A549 (cell line): ENCODE measurements at regions not wholly inside any gene's neighbourhood (a gene's known extent, or its start where the extent isn't known, plus 50 kb on each side); places are given as distances from the start of the nearest gene placed in this dataset.

Experiments
- ATAC-seq, 2 experiments: fragments of 200-7000 bp in 1 of 2; fragments of >200 bp in 1 of 2; cut with Nextera tagmentation in 1 of 2; cut with Tn5 transposase in 1 of 2; 3 replicates each; pipeline versions ENCODE4 v1.8.0 to v1.9.1; 2018 to 2020; ENCODE audit warnings: mild to moderate bottlenecking in 1 of 2, moderate library complexity in 1 of 2
- CTCF ChIA-PET: fragments of 300-600 bp; sonication (Branson Sonifier 250); formaldehyde crosslinking; extraction: SDS; loops from one replicate; lab custom pipeline; 2021; ENCODE audit warnings: antibody characterized with exemption, inconsistent platforms; lab: Yijun Ruan, JAX
- POLR2A ChIA-PET: fragments of 350-600 bp; formaldehyde crosslinking; extraction: SDS; loops from one replicate; lab custom pipeline; 2021; ENCODE audit warnings: antibody characterized with exemption, inconsistent platforms; lab: Yijun Ruan, JAX
- DNase-seq, 2 experiments: peaks; one replicate each; pipeline versions ENCODE4 v3.0.0 to v3.0.0-alpha.2; 2011 to 2016; ENCODE audit warnings: low read depth in 1 of 2, low spot score in 1 of 2
- FAIRE-seq: peaks from 2 replicates; lab custom pipeline; 2011; peaks lifted over from hg19 to GRCh38; lab: Jason Lieb, UNC
- H3K27ac ChIP-seq, 2 experiments: fragments of >200 bp; sonication (Bioruptor Twin); formaldehyde crosslinking; 3 replicates each; pipeline ENCODE4 v1.5.1; 2016 to 2017
- H3K4me1 ChIP-seq: fragments of >200 bp; sonication (Bioruptor Twin); formaldehyde crosslinking; 3 replicates; pipeline ENCODE4 v1.6.1; 2016
- H3K4me2 ChIP-seq: fragments of >200 bp; sonication (Bioruptor Twin); formaldehyde crosslinking; 3 replicates; pipeline ENCODE4 v1.6.1; 2016
- H3K4me3 ChIP-seq: fragments of >200 bp; sonication (Bioruptor Twin); formaldehyde crosslinking; 3 replicates; pipeline ENCODE4 v1.5.1; 2016
- H3K9me3 ChIP-seq: fragments of >200 bp; sonication (Bioruptor Twin); formaldehyde crosslinking; 3 replicates; pipeline ENCODE4 v1.6.1; 2016
- BHLHE40 ChIP-seq: IDR thresholded peaks from 2 replicates; pipeline ENCODE4 v1.6.1; 2012; ENCODE audit warnings: low read depth, low read length, inconsistent platforms
- CHD2 ChIP-seq: fragments of 150-350 bp; IDR thresholded peaks from 2 replicates; pipeline ENCODE4 v1.6.1; 2014; ENCODE audit warnings: low read length; ENCODE audit not compliant: partially characterized antibody
- EP300 ChIP-seq, 2 experiments: fragments of >200 bp; sonication (Bioruptor Twin); formaldehyde crosslinking; IDR thresholded peaks; 2 replicates in 1 of 2; 3 replicates in 1 of 2; pipeline ENCODE4 v1.6.1; 2016 to 2017
- FOSB ChIP-seq: fragments of 250-450 bp; sonication (Bioruptor Pico); IDR thresholded peaks from 2 replicates; pipeline ENCODE4 v1.5.0; 2020; ENCODE audit warnings: mild to moderate bottlenecking, moderate library complexity
- FOSL2 ChIP-seq, 2 experiments: fragments of 450-650 bp in 1 of 2; fragments of >200 bp in 1 of 2; sonication (Bioruptor Twin) in 1 of 2; formaldehyde crosslinking; IDR thresholded peaks; 2 replicates each; pipeline versions ENCODE4 v1.5.0 to v1.6.1; 2016 to 2020; ENCODE audit warnings: mild to moderate bottlenecking in 1 of 2, moderate library complexity in 1 of 2
- FOXS1 ChIP-seq: fragments of 250-450 bp; sonication (Bioruptor Pico); IDR thresholded peaks from 2 replicates; pipeline ENCODE4 v1.5.0; 2020; ENCODE audit warnings: mild to moderate bottlenecking, moderate library complexity
- HEYL ChIP-seq: fragments of 250-450 bp; sonication (Bioruptor Pico); IDR thresholded peaks from 2 replicates; pipeline ENCODE4 v1.8.0; 2021; ENCODE audit warnings: mild to moderate bottlenecking, moderate library complexity
- HOXA7 ChIP-seq: fragments of 250-450 bp; sonication (Bioruptor Pico); IDR thresholded peaks from 2 replicates; pipeline ENCODE4 v1.5.0; 2020; ENCODE audit warnings: mild to moderate bottlenecking, moderate library complexity
- JUN ChIP-seq, 2 experiments: fragments of >200 bp; sonication (Bioruptor Twin); formaldehyde crosslinking; IDR thresholded peaks; 2 replicates in 1 of 2; 3 replicates in 1 of 2; pipeline ENCODE4 v1.6.1; 2016 to 2017
- JUNB ChIP-seq: fragments of >200 bp; sonication (Bioruptor Twin); formaldehyde crosslinking; IDR thresholded peaks from 2 replicates; pipeline ENCODE4 v1.6.1; 2016
- KDM5A ChIP-seq: fragments of 200-600 bp; sonication (generic); IDR thresholded peaks from 2 replicates; pipeline ENCODE4 v1.6.1; 2016; ENCODE audit warnings: antibody characterized with exemption, mild to moderate bottlenecking
- MAZ ChIP-seq: fragments of 150-350 bp; IDR thresholded peaks from 2 replicates; pipeline ENCODE4 v1.6.1; 2014; ENCODE audit warnings: antibody characterized with exemption, low read depth, low read length, borderline replicate concordance
- MYC ChIP-seq: IDR thresholded peaks from 2 replicates; pipeline ENCODE4 v1.6.1; 2012; ENCODE audit warnings: mild to moderate bottlenecking, inconsistent platforms, low read length, improper control_type of control experiment, borderline replicate concordance
- PHF8 ChIP-seq: fragments of 200-600 bp; sonication (generic); IDR thresholded peaks from 2 replicates; pipeline ENCODE4 v1.6.1; 2016; ENCODE audit warnings: low read depth, mild to moderate bottlenecking, antibody characterized with exemption, moderate library complexity, borderline replicate concordance
- POLR2A ChIP-seq: IDR thresholded peaks from 2 replicates; pipeline ENCODE4 v1.6.1; 2012; ENCODE audit warnings: mild to moderate bottlenecking, low read length
- RARB ChIP-seq: fragments of 250-450 bp; sonication (Bioruptor Pico); IDR thresholded peaks from 2 replicates; pipeline ENCODE4 v1.8.0; 2021; ENCODE audit warnings: mild to moderate bottlenecking, moderate library complexity
- RNF2 ChIP-seq: fragments of 200-600 bp; sonication (generic); IDR thresholded peaks from 2 replicates; pipeline ENCODE4 v1.6.1; 2016; ENCODE audit warnings: low read depth, mild to moderate bottlenecking, antibody characterized with exemption, moderate library complexity, borderline replicate concordance
- SREBF2 ChIP-seq: fragments of 450-650 bp; IDR thresholded peaks from 2 replicates; pipeline ENCODE4 v1.6.1; 2014; ENCODE audit warnings: mild to moderate bottlenecking, moderate library complexity
- TP53 ChIP-seq: fragments of 250-450 bp; sonication (Bioruptor Pico); IDR thresholded peaks from 2 replicates; pipeline ENCODE4 v1.5.0; 2021; ENCODE audit warnings: mild to moderate bottlenecking, moderate library complexity
- ZFP36 ChIP-seq: fragments of 450-650 bp; IDR thresholded peaks from 2 replicates; pipeline ENCODE4 v1.6.1; 2014; ENCODE audit warnings: borderline replicate concordance; ENCODE audit not compliant: partially characterized antibody
- ZNF302 ChIP-seq: fragments of 250-450 bp; sonication (Bioruptor Pico); IDR thresholded peaks from 2 replicates; pipeline ENCODE4 v1.9.0; 2021; ENCODE audit warnings: inconsistent platforms, mild to moderate bottlenecking, moderate library complexity
- WGBS: methylation state at CpG from one replicate; pipeline ENCODE4 v1.1.6; 2017; ENCODE audit errors: missing lambda C conversion rate; 5-methylcytosine and 5-hydroxymethylcytosine counted together
- TF ChIP-seq, protein P1 (sequence below): fragments of 150-350 bp; IDR thresholded peaks from 2 replicates; pipeline ENCODE4 v1.6.1; 2014; ENCODE audit warnings: low read depth, mild to moderate bottlenecking, low read length
- TF ChIP-seq, protein P2 (sequence below): fragments of 200-600 bp; sonication (generic); IDR thresholded peaks from 2 replicates; pipeline ENCODE4 v1.6.1; 2016; ENCODE audit warnings: antibody characterized with exemption, mild to moderate bottlenecking, moderate library complexity

DNA sequence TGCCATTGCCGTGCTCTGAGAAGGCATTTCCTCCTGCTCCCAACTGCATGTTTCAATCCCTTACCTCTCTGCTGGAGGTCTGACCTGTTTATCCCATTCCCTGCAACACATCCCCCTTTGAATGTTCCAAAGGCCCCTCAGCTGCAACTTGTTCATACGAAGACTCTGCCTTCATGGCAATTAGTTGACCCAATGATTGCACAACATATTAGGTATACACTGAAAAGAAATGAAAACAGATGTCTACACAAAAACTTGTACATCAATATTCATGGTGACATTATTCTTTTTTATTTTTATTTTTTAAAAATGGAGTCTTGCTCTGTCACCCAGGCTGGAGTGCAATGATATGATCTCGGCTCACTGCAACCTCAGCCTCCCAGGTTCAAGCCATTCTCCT, 54.9 kb upstream of the STX18 start:
- ChIA-PET POLR2A (no interaction called here), CTCF (no interaction called here)
- WGBS = 65% methylated on average over 3 of the region's 3 CpGs
- Histone ChIP-seq H3K9me3 (0 out of 3 replicates have a peak, but pooled peaks cover 7% of the 10 kb centered on the region), H3K27ac (no peak overlapping the region), H3K4me1 (no peaks in the 10 kb centered on the region), H3K4me3 (no peak overlapping the region), H3K4me2 (no peak overlapping the region)
- ATAC-seq (no peak), DNase-seq (no peak), FAIRE-seq (no peak)
- TF ChIP-seq PHF8 (no peak), RNF2 (no peak), HEYL (no peak), JUN (IDR thresholded peaks at IDR 0.05) (no peak), BHLHE40 (no peak), ZNF302 (CRISPR knock-in tag) (no peak), POLR2A (no peak), KDM5A (no peak)
- TF ChIP-seq, protein P1, sequence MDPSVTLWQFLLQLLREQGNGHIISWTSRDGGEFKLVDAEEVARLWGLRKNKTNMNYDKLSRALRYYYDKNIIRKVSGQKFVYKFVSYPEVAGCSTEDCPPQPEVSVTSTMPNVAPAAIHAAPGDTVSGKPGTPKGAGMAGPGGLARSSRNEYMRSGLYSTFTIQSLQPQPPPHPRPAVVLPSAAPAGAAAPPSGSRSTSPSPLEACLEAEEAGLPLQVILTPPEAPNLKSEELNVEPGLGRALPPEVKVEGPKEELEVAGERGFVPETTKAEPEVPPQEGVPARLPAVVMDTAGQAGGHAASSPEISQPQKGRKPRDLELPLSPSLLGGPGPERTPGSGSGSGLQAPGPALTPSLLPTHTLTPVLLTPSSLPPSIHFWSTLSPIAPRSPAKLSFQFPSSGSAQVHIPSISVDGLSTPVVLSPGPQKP = no peak

DNA sequence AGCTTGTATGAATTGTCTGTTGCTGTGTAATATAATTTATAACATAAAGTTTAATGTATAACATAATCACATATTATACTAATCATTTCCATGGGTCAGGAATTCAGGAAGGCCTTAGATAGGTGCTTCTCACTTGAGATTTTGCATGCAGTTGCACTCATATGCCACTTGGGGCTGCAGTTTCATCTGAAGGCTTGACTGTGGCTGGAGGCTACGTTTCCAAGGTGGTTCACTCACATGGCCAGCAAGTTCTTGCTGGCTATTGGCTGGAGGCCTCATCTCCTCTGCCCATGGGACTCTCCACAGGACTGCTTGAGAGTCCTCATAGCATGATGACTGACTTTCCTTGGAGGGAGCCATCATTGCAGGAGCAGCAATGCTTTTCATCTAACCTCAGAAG, 53.4 kb upstream of the STX18 start:
- POLR2A ChIA-PET = no interaction called here

DNA sequence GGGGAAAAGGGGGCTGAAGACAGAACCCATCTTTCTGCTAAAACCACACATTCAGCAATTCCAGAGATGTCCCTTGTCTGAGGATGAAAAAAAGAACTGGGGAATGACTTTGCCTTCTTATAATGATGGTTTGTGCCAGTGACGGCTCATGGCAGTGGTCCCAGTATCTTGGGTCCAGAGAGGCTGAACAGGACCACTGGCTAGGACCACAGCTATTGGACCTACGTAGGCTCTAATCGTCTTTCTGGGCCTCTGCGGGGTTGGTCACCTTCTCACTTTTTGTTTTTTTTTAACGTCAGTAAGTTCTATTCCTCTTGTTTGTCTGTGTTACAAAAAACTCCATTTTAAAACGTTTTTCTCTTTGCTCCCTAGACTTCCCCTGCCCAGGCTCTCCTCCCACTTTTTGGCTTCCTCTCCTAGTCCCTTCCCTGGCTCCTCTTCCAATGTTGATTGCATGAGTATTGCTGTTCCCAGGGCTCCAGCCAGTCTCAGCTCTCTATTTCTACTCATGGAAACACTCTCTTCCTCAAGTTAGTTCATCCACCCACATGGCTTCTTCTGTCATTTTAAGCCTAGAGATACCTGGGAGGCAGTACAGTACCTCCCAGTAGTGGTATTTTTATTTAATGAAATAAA, 52.6 kb upstream of the STX18 start:
- Histone ChIP-seq H3K27ac (no peak overlapping the region), H3K4me2 (no peak overlapping the region), H3K9me3 (0 out of 3 replicates have a peak, but pooled peaks cover 7% of the 10 kb centered on the region), H3K4me1 (no peaks in the 10 kb centered on the region), H3K4me3 (no peak overlapping the region)
- no peak for FAIRE-seq
- 66% methylated on average over 6 of the region's 6 CpGs for WGBS
- DNase-seq = no peak
- ATAC-seq = no peak
- CTCF ChIA-PET = no interaction called here
- POLR2A ChIA-PET = no interaction called here
- TF ChIP-seq EP300 (IDR thresholded peaks at IDR 0.05) (no peak), MYC (no peak)

More for the DNA sequence above, 53.4 kb upstream of the STX18 start:
- Histone ChIP-seq H3K9me3 (0 out of 3 replicates have a peak, but pooled peaks cover 7% of the 10 kb centered on the region), H3K4me1 (no peaks in the 10 kb centered on the region), H3K4me3 (no peak overlapping the region), H3K27ac (no peak overlapping the region), H3K4me2 (no peak overlapping the region)
- FAIRE-seq = no peak
- CTCF ChIA-PET = interaction anchor here (1.0 kb wide), 1 partner anchor 22 kb away, joined by 3 read pairs; no protein-coding TSS in a partner anchor
- DNase-seq = peak in 1 of 2 experiments; percentile 21
- no peak for ATAC-seq
- TF ChIP-seq, protein P1 = no peak
- TF ChIP-seq ZFP36 (peak; percentile 7), FOSB (no peak), MAZ (no peak), CHD2 (no peak)
- WGBS = 25% methylated on average over 1 of the region's 1 CpG

DNA sequence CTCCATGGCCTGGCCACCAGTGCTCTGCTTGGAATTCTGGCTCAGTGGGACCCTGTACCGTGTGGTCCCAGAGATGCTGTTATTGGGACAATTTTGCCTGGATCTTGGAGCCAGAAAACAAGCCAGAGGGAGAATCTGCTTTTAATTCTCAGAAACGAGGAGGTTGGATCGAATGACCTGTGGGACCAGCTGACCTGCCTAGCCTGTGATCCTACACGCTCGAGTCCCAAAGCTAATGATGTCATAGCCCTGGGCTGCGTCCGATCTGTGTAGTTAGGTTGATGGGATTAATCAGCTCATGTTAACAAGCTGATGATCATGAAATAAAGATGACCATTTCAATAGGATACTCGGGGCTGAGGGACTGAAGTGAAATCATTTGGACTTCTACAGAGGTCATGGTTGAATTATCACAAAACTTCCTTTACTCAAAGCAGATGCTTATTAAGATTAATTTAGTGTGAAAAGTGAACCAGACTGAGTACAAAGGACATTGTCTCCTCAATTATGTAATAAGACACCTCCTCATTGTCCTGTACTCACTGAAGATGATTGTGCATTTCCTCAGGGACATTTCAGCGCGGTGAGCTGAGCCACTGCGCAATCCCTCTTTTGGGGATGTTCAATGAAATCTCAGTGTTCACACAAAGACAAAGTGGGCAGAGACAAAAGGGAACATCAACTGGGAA, 51.9 kb upstream of the STX18 start:
- POLR2A ChIA-PET = no interaction called here
- no peak for TF ChIP-seq FOSB
- no peak for TF ChIP-seq POLR2A
- no peak for TF ChIP-seq MAZ
- no peak for TF ChIP-seq HOXA7 (CRISPR knock-in tag)
- TF ChIP-seq MYC = no peak
- TF ChIP-seq SREBF2 = no peak
- TF ChIP-seq FOXS1 (CRISPR knock-in tag) = no peak
- TF ChIP-seq RARB (CRISPR knock-in tag) = no peak
- no peak for TF ChIP-seq KDM5A
- TF ChIP-seq FOSL2 (IDR thresholded peaks at IDR 0.05) = no peak
- no peak for TF ChIP-seq FOSL2 (CRISPR knock-in tag; IDR thresholded peaks at IDR 0.05)
- no peak for TF ChIP-seq RNF2
- TF ChIP-seq ZFP36 = no peak
- no peak for TF ChIP-seq JUNB
- TF ChIP-seq, protein P2, sequence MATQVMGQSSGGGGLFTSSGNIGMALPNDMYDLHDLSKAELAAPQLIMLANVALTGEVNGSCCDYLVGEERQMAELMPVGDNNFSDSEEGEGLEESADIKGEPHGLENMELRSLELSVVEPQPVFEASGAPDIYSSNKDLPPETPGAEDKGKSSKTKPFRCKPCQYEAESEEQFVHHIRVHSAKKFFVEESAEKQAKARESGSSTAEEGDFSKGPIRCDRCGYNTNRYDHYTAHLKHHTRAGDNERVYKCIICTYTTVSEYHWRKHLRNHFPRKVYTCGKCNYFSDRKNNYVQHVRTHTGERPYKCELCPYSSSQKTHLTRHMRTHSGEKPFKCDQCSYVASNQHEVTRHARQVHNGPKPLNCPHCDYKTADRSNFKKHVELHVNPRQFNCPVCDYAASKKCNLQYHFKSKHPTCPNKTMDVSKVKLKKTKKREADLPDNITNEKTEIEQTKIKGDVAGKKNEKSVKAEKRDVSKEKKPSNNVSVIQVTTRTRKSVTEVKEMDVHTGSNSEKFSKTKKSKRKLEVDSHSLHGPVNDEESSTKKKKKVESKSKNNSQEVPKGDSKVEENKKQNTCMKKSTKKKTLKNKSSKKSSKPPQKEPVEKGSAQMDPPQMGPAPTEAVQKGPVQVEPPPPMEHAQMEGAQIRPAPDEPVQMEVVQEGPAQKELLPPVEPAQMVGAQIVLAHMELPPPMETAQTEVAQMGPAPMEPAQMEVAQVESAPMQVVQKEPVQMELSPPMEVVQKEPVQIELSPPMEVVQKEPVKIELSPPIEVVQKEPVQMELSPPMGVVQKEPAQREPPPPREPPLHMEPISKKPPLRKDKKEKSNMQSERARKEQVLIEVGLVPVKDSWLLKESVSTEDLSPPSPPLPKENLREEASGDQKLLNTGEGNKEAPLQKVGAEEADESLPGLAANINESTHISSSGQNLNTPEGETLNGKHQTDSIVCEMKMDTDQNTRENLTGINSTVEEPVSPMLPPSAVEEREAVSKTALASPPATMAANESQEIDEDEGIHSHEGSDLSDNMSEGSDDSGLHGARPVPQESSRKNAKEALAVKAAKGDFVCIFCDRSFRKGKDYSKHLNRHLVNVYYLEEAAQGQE = no peak
- TF ChIP-seq TP53 = no peak
- H3K4me1 ChIP-seq = no peaks in the 10 kb centered on the region
- H3K4me2 ChIP-seq = no peak overlapping the region
- 63% methylated on average over 11 of the region's 11 CpGs for WGBS
- no peak overlapping the region for H3K27ac ChIP-seq
- CTCF ChIA-PET = no interaction called here
- ATAC-seq = no peak
- no peak for DNase-seq
- H3K4me3 ChIP-seq = no peak overlapping the region
- no peak for FAIRE-seq
- 0 out of 3 replicates have a peak, but pooled peaks cover 7% of the 10 kb centered on the region for H3K9me3 ChIP-seq
